ENCODE measurements at regions not wholly inside any gene's neighbourhood (a gene's known extent, or its start where the extent isn't known, plus 50 kb on each side); places are given as distances from the start of the nearest gene placed in this dataset.

DNA sequence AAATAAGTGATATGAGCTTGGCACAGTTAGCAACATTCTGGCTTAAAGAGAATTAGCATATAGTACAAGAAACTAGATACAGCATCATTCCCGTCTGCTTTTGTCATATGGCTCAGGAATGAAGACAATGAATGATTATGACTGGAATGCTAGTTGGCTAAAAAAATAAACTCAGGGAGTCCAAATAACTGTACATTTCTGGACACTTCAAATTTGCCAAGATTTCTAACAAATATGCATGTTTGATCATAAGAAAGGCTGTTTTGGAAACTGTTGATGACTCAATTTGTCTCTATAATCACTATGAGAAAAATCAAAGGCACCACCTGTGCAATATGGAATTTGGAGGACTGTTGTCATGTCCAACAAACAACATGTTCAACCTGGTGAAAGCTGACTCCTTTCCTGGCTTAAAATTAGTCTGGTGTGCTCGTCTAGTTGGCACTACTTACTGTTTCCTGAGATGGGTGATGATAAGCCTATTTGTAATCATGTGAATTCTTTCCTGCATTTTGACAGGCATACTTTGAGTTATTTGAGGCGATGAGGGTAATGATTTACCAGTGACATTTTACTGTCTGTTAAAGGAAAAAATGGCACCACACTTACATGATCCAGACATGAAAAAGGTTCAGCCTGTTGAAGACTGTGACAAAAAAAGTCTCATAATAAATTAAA is 133.9 kb upstream of the CDH20 start:
- Histone ChIP-seq H3K23me2 (ENCODE audit: insufficient read length, low read depth, low read length, poor library complexity, severe bottlenecking) (no peaks in the 10 kb centered on the region), H3T11ph (ENCODE audit: low read length) (no peak overlapping the region), H3K18ac (ENCODE audit: insufficient read length, low read depth, low read length) (no peak overlapping the region), H3K9ac (ENCODE audit: extremely low read depth, insufficient read length, low read length) (no peak overlapping the region), H3K4me2 (ENCODE audit: insufficient read depth, insufficient read length, low read length) (no peak overlapping the region), H3K9me3 (ENCODE audit: control insufficient read depth, low read depth, low read length) (no peaks in the 10 kb centered on the region), H4K91ac (ENCODE audit: insufficient read length, low read depth, low read length) (no peak overlapping the region), H2BK20ac (ENCODE audit: low read depth, low read length, poor library complexity, severe bottlenecking) (no peak overlapping the region), H3K14ac (ENCODE audit: insufficient read depth, low read length) (no peak overlapping the region), H3K23ac (ENCODE audit: insufficient read length, low read depth, low read length) (no peak overlapping the region), H2AFZ (ENCODE audit: low read length) (no peak overlapping the region), H4K8ac (replicated peaks; ENCODE audit: insufficient read length, low read depth, low read length) (no peak overlapping the region), H2BK120ac (ENCODE audit: low read depth, low read length, poor library complexity, severe bottlenecking) (no peak overlapping the region), H3K4me1 (ENCODE audit: insufficient read depth, low read length) (no peaks in the 10 kb centered on the region), H2BK12ac (ENCODE audit: insufficient read length, low read depth, low read length) (no peak overlapping the region), H2BK15ac (ENCODE audit: low read depth, low read length) (no peak overlapping the region), H3K4ac (ENCODE audit: low read depth, low read length) (no peak overlapping the region), H3K56ac (ENCODE audit: insufficient read length, low read depth, low read length) (no peak overlapping the region), H2AK5ac (ENCODE audit: insufficient read length, low read length) (no peak overlapping the region), H4K20me1 (ENCODE audit: control insufficient read depth, insufficient read depth, insufficient read length) (no peaks in the 10 kb centered on the region), H3K79me1 (ENCODE audit: insufficient read depth, low read depth, low read length, poor library complexity, severe bottlenecking) (no peaks in the 10 kb centered on the region), H3K79me2 (ENCODE audit: insufficient read depth, low read length) (no peaks in the 10 kb centered on the region), H3K27me3 (ENCODE audit: insufficient read depth, low read length) (no peaks in the 10 kb centered on the region), H3K27ac (ENCODE audit: insufficient read length, low read depth, low read length) (no peak overlapping the region), H2BK5ac (ENCODE audit: insufficient read length, low read length) (no peak overlapping the region), H4K5ac (ENCODE audit: insufficient read length, low read depth, low read length) (no peak overlapping the region)
- H3K36me3 Mint-ChIP-seq (ENCODE audit: insufficient read depth in 1 of 3, low read depth in 3 of 3) = no peaks in the 10 kb centered on the region
- no peak for DNase-seq
- H3K4me3 Mint-ChIP-seq = no peak overlapping the region
- H3K4me1 Mint-ChIP-seq = peaks cover 5 to 7% of the 10 kb centered on the region in 2 experiments
- WGBS (ENCODE audit: extremely low coverage, insufficient read length, low lambda C conversion rate) = no CpG with 5 or more reads among the region's 3 CpGs
- H3K9me3 Mint-ChIP-seq = no peaks in the 10 kb centered on the region
- TF ChIP-seq, protein P1, sequence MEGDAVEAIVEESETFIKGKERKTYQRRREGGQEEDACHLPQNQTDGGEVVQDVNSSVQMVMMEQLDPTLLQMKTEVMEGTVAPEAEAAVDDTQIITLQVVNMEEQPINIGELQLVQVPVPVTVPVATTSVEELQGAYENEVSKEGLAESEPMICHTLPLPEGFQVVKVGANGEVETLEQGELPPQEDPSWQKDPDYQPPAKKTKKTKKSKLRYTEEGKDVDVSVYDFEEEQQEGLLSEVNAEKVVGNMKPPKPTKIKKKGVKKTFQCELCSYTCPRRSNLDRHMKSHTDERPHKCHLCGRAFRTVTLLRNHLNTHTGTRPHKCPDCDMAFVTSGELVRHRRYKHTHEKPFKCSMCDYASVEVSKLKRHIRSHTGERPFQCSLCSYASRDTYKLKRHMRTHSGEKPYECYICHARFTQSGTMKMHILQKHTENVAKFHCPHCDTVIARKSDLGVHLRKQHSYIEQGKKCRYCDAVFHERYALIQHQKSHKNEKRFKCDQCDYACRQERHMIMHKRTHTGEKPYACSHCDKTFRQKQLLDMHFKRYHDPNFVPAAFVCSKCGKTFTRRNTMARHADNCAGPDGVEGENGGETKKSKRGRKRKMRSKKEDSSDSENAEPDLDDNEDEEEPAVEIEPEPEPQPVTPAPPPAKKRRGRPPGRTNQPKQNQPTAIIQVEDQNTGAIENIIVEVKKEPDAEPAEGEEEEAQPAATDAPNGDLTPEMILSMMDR (conservative IDR thresholded peaks at IDR 0.05) = no peak
- H3K27ac Mint-ChIP-seq = no peak overlapping the region
- H3K27me3 Mint-ChIP-seq (ENCODE audit: low read depth) = no peaks in the 10 kb centered on the region
